H1 (cell line): ENCODE measurements at regions not wholly inside any gene's neighbourhood (a gene's known extent, or its start where the extent isn't known, plus 50 kb on each side); places are given as distances from the start of the nearest gene placed in this dataset.

Experiments
- HDAC2 ChIP-seq, 2 experiments: fragments of 300-600 bp in 1 of 2; sonication (generic) in 1 of 2; IDR thresholded peaks; 2 replicates each; pipeline ENCODE4 v1.6.1; 2011 to 2012; ENCODE audit warnings: low read depth in 2 of 2, low read length in 2 of 2, mild to moderate bottlenecking in 2 of 2, moderate library complexity in 2 of 2, borderline replicate concordance in 1 of 2, inconsistent platforms in 1 of 2

DNA sequence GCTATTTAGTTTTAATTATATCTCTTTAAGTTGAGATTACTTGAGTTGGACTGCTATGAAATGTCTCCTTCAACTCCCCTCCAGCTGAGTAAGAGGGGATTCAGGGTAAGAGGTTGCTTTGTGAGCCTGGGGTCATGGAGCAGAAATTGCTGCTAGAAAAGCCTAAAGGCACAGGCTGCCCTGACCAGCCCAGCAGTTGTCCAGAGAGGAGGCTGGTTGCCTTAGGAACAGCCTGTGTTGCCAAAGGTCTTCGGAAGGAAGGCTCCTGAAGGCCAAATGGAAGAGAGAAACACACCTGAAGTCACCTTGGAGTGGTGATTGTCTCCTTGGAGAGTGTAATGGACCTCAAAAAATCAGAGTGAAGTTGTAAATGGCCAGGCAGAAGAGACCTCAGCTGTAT is 235.5 kb upstream of the PDE3A start (continued):
- TF ChIP-seq HDAC2 (IDR thresholded peaks at IDR 0.05; ENCODE audit: borderline replicate concordance in 1 of 2, low read depth in 2 of 2, low read length in 2 of 2): no peak
